ENCODE measurements at regions not wholly inside any gene's neighbourhood (a gene's known extent, or its start where the extent isn't known, plus 50 kb on each side); places are given as distances from the start of the nearest gene placed in this dataset.

GRCh38 chrX:3518870-3519269 is 172.4 kb upstream of the MXRA5 start:
- H3K36me3 ChIP-seq (ENCODE audit: control insufficient read depth in 4 of 4, insufficient read depth in 3 of 4, low read depth in 1 of 4, low read length in 3 of 4): no peaks in the 10 kb centered on the region
- no peak overlapping the region for H3K27ac ChIP-seq (ENCODE audit: low read depth in 1 of 2, low read length in 2 of 2)
- TF ChIP-seq REST (IDR thresholded peaks at IDR 0.05) (no peak), TAF1 (conservative IDR thresholded peaks at IDR 0.05) (no peak), RAD21 (IDR thresholded peaks at IDR 0.05) (no peak), NR2F2 (IDR thresholded peaks at IDR 0.05) (no peak), FOXA2 (IDR thresholded peaks at IDR 0.05) (no peak), SP1 (IDR thresholded peaks at IDR 0.05) (no peak), EGR1 (IDR thresholded peaks at IDR 0.05; ENCODE audit: low read depth in 2 of 2) (no peak), ZBTB33 (IDR thresholded peaks at IDR 0.05) (no peak), CTCF (IDR thresholded peaks at IDR 0.05; ENCODE audit: low read depth, low read length, missing input control) (no peak), HNF4A (conservative IDR thresholded peaks at IDR 0.05) (no peak)
- no peak for DNase-seq (ENCODE audit: low spot score)
- H3K4me1 ChIP-seq (ENCODE audit: control insufficient read depth in 4 of 4, insufficient read depth in 4 of 4, low read length in 3 of 4): no peaks in the 10 kb centered on the region
- H3K9ac ChIP-seq (ENCODE audit: low read depth in 1 of 2, low read length in 2 of 2): no peak overlapping the region
- no peak overlapping the region for H3K4me3 ChIP-seq (ENCODE audit: low read depth in 1 of 3, low read length in 3 of 3)
- H3K27me3 ChIP-seq (ENCODE audit: control insufficient read depth in 4 of 4, insufficient read depth in 4 of 4, low read length in 3 of 4): no peaks in the 10 kb centered on the region
- H3K9me3 ChIP-seq (ENCODE audit: control insufficient read depth in 4 of 4, low read length in 3 of 4): no peaks in the 10 kb centered on the region
- WGBS: 73% methylated on average over 10 of the region's 10 CpGs

GRCh38 chrX:3516051-3516541 is 169.6 kb upstream of the MXRA5 start:
- no peak for DNase-seq (ENCODE audit: low spot score)
- Histone ChIP-seq H3K27me3 (ENCODE audit: control insufficient read depth in 4 of 4, insufficient read depth in 4 of 4, low read length in 3 of 4) (no peaks in the 10 kb centered on the region), H3K9me3 (ENCODE audit: control insufficient read depth in 4 of 4, low read length in 3 of 4) (no peaks in the 10 kb centered on the region), H3K4me3 (ENCODE audit: low read depth in 1 of 3, low read length in 3 of 3) (no peak overlapping the region), H3K4me1 (ENCODE audit: control insufficient read depth in 4 of 4, insufficient read depth in 4 of 4, low read length in 3 of 4) (no peaks in the 10 kb centered on the region), H3K27ac (ENCODE audit: low read depth in 1 of 2, low read length in 2 of 2) (no peak overlapping the region), H3K9ac (ENCODE audit: low read depth in 1 of 2, low read length in 2 of 2) (no peak overlapping the region), H3K36me3 (ENCODE audit: control insufficient read depth in 4 of 4, insufficient read depth in 3 of 4, low read depth in 1 of 4, low read length in 3 of 4) (no peaks in the 10 kb centered on the region)
- WGBS: 84% methylated on average over 6 of the region's 6 CpGs
- TF ChIP-seq CTCF (IDR thresholded peaks at IDR 0.05; ENCODE audit: low read depth, low read length, missing input control): no peak
- TF ChIP-seq SP1 (IDR thresholded peaks at IDR 0.05): no peak
- TF ChIP-seq HNF4A (conservative IDR thresholded peaks at IDR 0.05): no peak
- TF ChIP-seq FOXA2 (IDR thresholded peaks at IDR 0.05): no peak
- TF ChIP-seq MAX (IDR thresholded peaks at IDR 0.05): no peak
- TF ChIP-seq JUND (IDR thresholded peaks at IDR 0.05): no peak
- no peak for TF ChIP-seq ZBTB33 (IDR thresholded peaks at IDR 0.05)
- TF ChIP-seq TAF1 (conservative IDR thresholded peaks at IDR 0.05): no peak
- no peak for TF ChIP-seq RXRA (IDR thresholded peaks at IDR 0.05)
- no peak for TF ChIP-seq GABPA (IDR thresholded peaks at IDR 0.05 in 1 of 2, conservative IDR thresholded peaks at IDR 0.05 in 1 of 2)
- no peak for TF ChIP-seq NR2F2 (IDR thresholded peaks at IDR 0.05)
- TF ChIP-seq REST (IDR thresholded peaks at IDR 0.05): no peak
- TF ChIP-seq HNF4G (IDR thresholded peaks at IDR 0.05): no peak
- no peak for TF ChIP-seq RAD21 (IDR thresholded peaks at IDR 0.05)
- TF ChIP-seq EGR1 (IDR thresholded peaks at IDR 0.05; ENCODE audit: low read depth in 2 of 2): no peak

Data from liver (tissue), 8 donors.